GM19025 (cell line): ENCODE measurements at regions not wholly inside any gene's neighbourhood (a gene's known extent, or its start where the extent isn't known, plus 50 kb on each side); places are given as distances from the start of the nearest gene placed in this dataset.

Experiments
- ATAC-seq: cut with Tn5 transposase; IDR thresholded peaks from one replicate; pipeline ENCODE4 v1.9.1; 2021; ENCODE audit warnings: mild to moderate bottlenecking, low read depth, moderate library complexity; ENCODE audit not compliant: unreplicated experiment

GRCh38 chr16:66290431-66290830, 76.1 kb upstream of the CDH5 start:
- ATAC-seq: no peak

DNA sequence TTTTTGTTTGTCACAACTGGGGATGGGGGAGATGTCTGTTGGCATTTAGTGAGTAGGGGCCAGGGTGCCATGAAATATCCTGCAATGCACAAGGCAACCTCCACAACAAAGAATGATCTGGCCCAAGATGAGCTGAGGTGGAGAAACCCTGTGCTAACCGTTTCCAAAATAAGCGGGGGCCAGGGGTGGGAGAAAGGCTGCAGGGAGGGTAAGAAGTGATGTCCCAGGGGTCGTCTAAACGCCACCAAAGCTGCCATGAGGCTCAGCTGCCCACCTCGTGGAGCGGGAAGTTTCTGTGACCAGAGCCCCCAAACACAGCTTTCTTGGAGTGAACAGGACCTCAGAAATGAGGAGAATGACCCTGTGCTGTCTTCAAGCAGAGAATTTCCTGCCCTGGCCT, 76.5 kb upstream of the CDH5 start:
- no peak for ATAC-seq

- no peak for ATAC-seq
These were observed 77.3 kb upstream of the CDH5 start for GRCh38 chr16:66289051-66289680.

GRCh38 chr16:66287926-66288325, 78.6 kb upstream of the CDH5 start:
- ATAC-seq: no peak

DNA sequence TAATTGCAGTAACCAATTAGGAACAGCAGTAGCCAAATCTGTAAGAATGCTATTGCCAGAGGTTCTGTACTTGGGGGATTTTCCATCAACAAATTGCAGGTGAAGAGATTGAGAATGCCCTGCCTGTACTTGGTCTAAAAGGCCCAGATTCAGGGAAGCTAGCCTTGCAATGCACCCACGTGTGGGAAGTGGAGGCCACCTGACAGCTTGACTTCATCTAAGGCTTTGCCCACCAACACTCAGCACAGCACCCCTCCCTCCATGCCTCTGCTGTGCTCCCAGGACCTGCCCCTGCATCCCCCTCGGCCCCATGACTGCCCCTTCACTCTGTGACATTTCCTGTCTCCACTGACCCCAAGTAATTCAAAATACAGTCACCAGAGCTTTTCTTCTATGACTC, 79.1 kb upstream of the CDH5 start:
- ATAC-seq: no peak

GRCh38 chr16:66286527-66286926, 80.0 kb upstream of the CDH5 start:
- no peak for ATAC-seq

DNA sequence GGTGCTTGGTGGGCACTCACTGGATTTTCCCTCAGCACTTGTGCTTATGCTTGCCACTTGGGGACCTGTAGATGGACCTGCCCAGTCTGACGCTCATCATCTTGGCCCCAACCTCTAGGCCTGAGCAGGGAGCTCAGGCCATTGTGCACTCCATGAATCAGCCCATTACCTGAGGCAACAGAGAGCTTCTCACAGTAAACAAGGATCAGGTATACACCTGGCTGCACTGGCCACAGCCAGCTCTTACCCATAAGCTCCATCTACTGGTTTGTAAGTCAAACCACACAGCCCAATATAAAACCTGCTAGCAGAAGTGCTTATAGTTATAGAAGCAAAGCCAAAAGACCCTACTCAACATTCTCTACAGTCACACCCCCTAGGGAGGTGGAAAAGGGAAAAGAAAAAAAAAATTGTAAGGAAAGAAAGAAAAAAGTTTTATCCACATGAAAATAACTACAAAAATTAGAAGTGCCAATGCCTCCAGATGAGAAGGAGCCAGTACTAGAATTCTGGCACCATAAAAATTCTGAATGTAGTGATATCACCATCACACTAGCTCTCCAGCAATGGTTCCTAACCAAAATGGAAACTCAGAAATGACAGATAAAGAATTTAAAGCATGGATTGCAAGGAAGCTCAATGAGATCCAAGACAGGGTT, 87.8 kb upstream of the CDH5 start:
- no peak for ATAC-seq

GRCh38 chr16:66278111-66278531, 88.4 kb upstream of the CDH5 start:
- ATAC-seq: no peak

- ATAC-seq: no peak
These were observed 89.0 kb upstream of the CDH5 start for GRCh38 chr16:66277311-66278070.

GRCh38 chr16:66275775-66276428, 90.6 kb upstream of the CDH5 start:
- ATAC-seq: no peak

- ATAC-seq: no peak
These were observed 92.0 kb upstream of the CDH5 start for GRCh38 chr16:66274335-66275110.

DNA sequence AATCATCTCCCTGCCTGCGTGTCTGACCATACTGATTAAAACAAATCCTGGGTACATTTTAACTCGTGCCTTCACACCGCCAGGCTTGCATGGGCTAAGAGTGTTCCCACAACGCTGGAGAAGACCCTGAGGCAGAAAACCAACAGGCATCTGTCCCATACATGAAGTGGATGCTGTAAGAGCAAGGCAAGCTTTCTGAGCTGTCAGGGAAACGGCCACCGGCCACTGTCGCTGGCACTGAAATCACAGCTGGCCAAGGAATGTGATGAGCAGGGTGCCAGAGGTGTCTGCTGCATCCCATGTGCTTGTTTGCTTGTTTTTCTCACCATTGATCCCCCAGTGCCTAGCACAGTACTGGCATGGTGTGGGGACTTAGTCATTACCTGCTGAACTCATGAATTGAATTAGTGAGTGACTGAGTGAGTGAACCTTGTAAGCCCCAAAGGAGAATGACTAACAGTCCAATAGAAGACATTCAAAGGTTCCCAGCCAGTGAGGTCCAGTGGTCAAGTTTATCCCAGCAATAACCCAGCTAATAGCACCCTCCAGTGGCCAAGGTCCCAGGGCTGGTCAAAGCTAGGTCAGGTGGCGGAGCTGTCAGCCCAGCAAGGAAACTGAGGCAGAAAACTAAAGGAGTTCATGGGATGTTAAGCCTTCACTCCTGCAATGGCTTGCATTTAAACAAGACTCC, 92.7 kb upstream of the CDH5 start:
- ATAC-seq: no peak

DNA sequence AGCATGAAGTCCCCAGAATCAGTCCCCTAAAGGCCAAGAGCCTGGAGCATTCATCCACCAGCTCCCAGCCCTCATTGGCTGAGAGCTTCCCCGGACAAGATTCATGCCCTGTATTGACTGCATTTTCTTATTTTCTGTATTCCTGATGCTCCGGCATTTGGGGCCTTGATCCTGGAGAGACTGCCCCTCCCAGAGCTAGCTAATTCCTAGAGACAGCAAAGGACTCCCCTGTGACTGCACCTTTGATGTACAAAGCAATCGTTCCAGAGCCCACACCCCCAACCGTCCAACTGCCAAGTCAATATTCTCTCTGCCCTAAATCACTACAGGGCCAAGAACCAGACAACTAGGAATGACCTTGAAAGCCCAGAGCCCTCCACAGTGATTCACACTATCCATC, 93.4 kb upstream of the CDH5 start:
- ATAC-seq: no peak

GRCh38 chr16:66272461-66272860, 94.0 kb upstream of the CDH5 start:
- ATAC-seq: no peak

DNA sequence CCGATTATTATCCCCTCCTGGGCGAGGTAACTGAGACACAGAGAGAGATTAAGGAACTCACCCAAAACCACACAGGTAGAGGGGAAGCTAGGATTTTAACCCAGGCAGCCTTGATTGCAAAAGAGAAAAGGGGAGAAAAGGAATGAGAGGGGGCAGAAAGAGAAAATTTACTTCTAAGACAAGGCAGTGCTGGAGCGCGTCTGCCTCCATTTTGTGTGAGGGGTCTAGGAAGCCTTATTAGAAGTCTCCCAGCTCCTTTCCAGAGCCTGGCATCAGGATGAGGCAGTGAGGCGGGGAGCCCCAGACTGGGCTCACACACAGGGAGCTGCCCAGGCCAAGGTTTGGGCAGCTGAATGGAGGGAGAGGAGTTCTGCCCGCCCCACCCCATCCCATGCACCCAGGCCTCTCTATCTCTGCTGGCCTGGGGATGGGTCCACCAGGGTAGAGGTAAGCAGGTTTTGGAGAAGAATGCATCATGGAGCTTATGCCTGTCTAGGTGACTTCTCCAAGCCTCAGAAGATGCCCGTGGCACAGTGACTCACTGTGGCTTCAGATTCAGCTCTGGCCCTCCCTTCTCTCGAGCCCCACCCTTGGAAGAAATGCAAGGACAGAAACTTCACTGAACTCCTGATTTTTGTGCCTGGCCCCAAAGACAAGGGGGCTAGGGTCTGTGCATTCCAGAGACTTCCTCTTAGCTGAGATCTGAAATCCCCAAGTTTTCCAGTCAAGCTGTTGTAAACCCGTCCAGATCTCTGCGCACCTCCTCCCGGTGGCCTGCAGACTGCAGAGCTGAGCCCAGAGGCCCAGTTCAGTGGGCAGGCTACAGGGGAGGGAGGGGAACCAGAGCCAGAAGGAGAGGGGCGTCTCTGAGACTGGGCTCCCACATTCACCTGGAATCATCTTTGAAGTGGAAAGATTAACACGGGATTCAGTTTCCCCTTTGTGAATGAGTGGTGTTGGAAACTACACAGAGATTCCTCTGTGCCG, 95.1 kb upstream of the CDH5 start:
- no peak for ATAC-seq

- peak; percentile 87 for ATAC-seq
These were observed 96.1 kb upstream of the CDH5 start for GRCh38 chr16:66270333-66270927.

DNA sequence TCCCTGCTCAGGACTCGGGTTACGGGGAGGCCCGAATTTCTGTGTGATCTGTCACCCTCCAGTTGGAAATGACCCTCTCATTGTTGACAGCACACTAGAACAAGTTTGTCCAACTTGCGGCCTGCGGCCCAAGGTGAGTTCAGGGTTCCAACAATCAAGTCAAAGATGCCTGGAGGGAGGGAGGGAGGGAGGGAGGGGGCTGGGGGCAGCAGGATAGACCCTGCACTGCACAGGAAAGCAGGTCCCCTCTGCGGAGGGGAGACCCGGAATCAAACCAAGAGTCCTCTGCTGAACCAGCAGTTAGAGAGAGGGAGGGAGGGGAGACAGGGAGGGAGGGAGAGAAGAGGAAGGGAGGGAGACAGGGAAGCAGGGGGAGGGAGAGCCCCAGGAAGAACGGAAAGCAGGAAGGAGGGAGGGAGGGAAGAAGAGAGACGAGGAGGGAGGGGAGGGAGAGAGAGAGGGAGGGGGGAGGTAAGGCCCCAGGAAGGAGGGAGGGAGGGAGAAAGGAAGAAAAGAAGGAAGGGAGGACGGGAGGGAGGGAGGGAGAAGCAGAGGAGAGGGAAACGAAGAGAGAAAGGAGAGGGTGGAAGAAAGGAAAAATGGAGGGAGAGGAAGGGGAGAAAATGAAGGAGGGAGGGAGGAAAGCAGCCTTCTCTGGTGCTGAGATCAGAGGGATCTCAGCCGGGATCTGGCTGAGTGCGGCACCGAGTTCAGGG, 96.7 kb upstream of the CDH5 start:
- ATAC-seq: no peak
